Esophagus squamous epithelium (tissue), 4 donors: ENCODE measurements at regions not wholly inside any gene's neighbourhood (a gene's known extent, or its start where the extent isn't known, plus 50 kb on each side); places are given as distances from the start of the nearest gene placed in this dataset.

ENCODE experiments used
- POLR2A ChIP-seq, 4 donors: fragments of 450-650 bp; IDR thresholded peaks; one replicate each; pipeline ENCODE4 v1.6.1; 2017; ENCODE audit warnings: antibody characterized with exemption in 4 of 4, mild to moderate bottlenecking in 4 of 4, moderate library complexity in 3 of 4
- TF ChIP-seq, protein P1 (sequence below), 6 experiments: fragments of 450-650 bp in 4 of 6; fragments of 200-600 bp in 2 of 6; sonication (generic) in 2 of 6; IDR thresholded peaks; one replicate each; pipeline ENCODE4 v1.5.1; 2016 to 2019; ENCODE audit warnings: antibody characterized with exemption in 6 of 6, mild to moderate bottlenecking in 4 of 6, moderate library complexity in 4 of 6

GRCh38 chr12:111040690-111041089 is 120.3 kb upstream of the MYL2 start:
- TF ChIP-seq, protein P1, sequence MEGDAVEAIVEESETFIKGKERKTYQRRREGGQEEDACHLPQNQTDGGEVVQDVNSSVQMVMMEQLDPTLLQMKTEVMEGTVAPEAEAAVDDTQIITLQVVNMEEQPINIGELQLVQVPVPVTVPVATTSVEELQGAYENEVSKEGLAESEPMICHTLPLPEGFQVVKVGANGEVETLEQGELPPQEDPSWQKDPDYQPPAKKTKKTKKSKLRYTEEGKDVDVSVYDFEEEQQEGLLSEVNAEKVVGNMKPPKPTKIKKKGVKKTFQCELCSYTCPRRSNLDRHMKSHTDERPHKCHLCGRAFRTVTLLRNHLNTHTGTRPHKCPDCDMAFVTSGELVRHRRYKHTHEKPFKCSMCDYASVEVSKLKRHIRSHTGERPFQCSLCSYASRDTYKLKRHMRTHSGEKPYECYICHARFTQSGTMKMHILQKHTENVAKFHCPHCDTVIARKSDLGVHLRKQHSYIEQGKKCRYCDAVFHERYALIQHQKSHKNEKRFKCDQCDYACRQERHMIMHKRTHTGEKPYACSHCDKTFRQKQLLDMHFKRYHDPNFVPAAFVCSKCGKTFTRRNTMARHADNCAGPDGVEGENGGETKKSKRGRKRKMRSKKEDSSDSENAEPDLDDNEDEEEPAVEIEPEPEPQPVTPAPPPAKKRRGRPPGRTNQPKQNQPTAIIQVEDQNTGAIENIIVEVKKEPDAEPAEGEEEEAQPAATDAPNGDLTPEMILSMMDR (IDR thresholded peaks at IDR 0.05): no peak
- TF ChIP-seq POLR2A (IDR thresholded peaks at IDR 0.05): no peak
